NCI-H446 (cell line): ENCODE measurements at regions not wholly inside any gene's neighbourhood (a gene's known extent, or its start where the extent isn't known, plus 50 kb on each side); places are given as distances from the start of the nearest gene placed in this dataset.
A peak's percentile ranks its signal among the peaks of the same experiment; 100 is the strongest.

Source experiments
- DNase-seq, 2 experiments: peaks; one replicate each; lab custom pipeline; 2025; lab: John Stamatoyannopoulos, UW

DNA sequence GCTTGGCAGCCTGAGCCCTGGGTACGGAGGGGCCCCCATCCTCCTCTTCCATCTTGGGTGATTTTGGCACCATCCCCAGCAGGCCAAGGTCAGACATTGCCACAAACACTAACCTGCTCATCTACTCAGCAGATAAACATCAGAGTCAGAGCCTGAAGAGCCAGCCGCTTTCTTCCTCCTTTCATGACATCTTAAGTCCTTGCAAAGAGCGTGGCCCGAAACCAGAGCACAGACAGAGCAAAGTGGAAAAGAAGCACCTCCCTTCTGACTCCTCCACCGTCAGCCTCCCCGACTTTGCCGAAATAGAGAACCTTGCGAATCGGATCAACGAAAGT lies 60.4 kb upstream of the RPH3AL start:
- DNase-seq: no peak

DNA sequence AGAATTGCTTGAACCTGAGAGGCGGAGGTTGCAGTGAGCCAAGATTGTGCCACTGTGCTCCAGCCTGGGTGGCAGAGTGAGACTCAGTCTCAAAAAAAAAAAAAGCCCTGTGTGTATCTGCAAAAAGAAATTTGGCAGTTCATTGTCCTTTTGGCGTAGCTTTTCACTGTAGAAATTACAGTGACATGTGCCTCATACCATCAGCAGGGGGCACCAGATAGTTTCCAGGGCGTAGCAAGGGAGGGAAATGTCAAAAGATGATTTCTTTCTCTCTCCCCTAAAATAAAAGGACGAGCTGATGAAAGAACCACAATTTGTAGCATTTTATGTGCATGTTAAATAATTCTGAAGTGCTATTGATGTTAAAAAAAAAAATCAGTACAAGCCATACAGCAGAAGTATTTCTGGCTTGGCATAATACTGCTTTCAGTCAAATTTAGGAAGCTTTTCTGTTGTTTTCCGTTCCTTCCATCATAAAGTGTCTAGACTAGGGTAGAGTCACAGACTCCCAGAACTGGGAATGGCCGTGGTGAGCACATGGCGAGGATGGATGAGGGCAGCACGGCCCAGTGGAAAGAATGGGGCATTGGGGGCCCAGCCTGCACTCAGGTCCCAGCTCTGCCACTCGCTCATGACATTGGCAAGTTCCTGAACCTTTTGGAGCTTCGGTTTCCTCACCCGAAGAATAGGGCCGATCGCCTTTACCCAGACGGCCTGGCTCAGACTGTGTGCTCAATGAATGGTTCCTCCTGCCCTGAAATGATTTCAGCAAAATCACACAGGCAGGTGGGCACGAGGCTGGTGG lies 59.8 kb upstream of the RPH3AL start:
- DNase-seq: peak in 1 of 2 experiments; percentile 69

DNA sequence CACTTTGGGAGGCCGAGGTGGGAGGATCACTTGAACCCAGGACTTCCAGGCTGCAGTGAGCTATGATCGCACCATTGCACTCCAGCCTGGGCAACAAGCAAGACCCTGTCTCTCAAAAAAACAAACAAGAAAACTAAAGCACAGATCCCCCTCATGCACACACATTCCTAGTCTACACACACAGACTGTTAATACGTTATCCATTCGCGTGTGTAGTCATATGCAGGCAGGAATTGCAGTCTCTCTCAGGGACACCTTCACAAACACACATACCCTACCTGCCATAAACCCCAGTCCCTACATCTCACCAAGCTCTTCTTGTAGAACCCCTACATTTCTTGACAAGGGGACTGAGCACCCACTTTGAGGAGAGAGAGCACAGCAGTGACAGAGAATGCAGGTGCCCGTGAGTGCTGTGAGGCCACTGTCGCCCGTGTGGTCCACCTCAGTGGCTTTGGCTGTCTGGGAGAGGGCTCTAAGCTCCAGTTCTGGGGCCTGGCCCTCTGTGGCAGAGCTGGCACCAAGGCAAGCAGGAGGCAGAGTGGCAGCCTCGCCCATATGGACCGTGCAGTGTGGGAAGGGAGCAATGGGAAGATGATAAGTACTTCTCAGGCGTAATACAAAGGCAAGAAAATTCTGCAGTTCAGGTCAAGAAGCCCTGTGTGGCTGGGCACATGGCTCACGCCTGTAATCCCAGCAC lies 59.0 kb upstream of the RPH3AL start:
- DNase-seq: no peak

DNA sequence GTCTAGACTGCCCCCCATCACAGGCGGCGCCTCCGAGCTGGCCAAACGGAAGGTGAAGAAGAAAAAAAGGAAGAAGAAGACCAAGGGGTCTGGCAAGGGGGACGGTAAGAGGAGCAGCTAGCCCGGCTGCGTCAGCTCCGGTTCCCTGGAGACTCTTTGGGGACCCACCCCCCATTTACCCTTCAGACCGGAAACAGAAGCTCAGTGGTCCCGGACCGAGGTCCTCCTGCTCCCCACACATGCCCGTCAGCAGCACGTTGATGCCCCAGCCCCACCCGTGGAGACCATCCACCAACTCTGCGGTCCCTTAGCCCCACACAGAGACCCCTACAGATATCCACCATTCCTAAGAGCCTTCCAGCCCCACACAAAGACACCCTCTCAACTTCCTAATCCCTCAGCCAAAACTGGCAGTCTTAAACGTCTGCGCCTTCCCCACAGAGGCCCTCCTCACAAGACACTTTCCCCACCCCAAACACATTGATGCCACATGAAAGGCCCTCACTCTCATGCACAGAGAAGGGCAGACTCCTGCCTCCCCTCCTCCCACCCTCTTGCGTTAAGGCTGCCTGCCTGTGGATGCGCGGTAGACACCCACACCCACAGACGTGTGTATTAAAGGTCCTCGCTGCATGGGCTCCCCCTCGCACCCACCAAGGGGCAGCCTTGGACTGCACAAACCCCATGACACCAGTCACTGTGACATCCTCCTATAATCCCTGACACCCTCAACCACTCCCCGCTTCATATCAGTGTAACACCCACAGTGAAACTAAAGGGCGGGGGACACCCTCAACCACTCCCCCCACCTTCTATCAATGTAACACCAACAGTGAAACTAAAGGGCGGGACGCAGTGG lies 58.2 kb upstream of the RPH3AL start:
- no peak for DNase-seq

DNA sequence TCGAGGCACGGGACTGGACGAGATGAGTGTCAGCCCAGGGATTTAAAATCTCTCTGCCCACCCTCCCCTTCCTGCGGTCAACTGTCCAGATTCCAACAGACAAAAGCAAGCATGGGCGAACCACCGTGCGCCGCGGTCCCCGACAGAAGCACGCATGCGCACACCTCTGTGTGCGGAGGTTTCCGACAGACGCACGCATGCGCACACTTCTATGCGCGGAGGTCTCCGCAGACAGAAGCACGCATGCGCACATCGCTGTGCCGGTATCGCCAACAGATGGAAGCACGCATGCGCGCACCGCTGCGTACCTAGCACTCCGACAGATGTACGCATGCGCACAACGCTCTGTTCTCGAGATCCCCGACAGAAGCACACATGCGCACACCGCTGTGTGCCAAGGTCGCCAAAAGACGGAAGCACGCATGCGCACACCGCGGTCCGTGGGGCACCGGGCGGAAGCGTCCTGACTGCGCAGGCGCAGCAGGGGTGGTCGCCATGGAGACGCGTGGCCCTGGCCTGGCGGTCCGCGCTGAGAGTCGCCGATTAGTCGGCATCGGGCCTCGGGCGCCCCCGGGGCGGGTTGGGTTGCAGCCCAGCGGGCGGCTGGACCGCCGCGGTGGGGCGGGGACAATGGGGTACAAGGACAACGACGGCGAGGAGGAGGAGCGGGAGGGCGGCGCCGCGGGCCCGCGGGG lies 57.4 kb upstream of the RPH3AL start:
- DNase-seq: peak; percentile 98 to 100

DNA sequence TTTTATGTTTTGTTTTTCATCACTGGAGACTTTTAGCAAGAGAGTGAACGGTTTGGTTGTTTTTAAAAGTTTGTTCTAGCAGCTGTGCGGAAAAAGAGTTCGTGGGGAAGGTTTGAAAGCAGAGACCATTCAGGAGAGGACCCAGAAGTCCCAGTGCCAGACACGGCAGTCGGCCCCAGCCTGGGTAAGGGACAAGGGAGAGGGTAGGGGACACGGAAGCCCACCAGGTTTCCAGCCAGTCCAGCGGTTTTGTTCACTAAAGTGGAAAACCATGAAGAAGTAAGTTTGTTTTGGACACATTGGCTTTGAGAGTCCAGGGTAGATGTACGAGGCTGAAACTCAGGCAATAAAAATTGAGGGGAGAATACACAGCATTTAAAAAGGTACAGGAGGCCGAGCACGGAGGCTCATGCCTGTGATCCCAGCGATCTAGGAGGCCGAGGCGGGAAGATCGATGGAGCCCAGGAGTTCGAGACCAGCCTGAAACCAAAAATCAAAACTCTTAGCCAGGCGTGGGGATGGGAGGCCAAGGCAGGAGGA lies 56.8 kb upstream of the RPH3AL start:
- DNase-seq: no peak

DNA sequence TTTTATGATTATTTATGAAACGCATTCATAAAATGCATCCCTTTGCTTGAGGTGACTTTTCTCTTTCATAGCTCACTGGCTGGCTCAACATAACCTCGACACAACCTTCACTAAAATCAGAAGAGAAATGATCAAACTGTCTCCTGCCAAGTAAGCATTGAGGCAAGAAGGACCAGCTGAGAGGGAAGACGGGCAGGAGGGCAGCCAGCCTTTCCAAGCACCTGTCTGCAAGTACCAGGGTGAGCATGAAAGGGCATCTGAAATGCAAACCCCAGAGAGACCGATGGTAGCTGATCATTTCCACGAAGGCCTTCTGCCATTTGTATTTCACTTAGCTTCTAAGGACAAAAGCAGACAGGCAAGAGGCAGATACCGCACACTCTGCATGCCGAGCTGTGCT lies 52.1 kb upstream of the RPH3AL start:
- DNase-seq: no peak
